Suprapubic skin (tissue), 4 donors: ENCODE measurements at regions not wholly inside any gene's neighbourhood (a gene's known extent, or its start where the extent isn't known, plus 50 kb on each side); places are given as distances from the start of the nearest gene placed in this dataset.

Experiments used
- DNase-seq, 2 donors: peaks; one replicate each; pipeline ENCODE4 v3.0.0-alpha.2; 2019; ENCODE audit warnings: low spot score in 2 of 2
- H3K27ac ChIP-seq: fragments of 200-600 bp; sonication (generic); one replicate; pipeline ENCODE4 v1.5.1; 2019
- H3K27me3 ChIP-seq: fragments of 200-600 bp; sonication (generic); one replicate; pipeline ENCODE4 v1.5.1; 2019
- H3K36me3 ChIP-seq: fragments of 200-600 bp; sonication (generic); one replicate; pipeline ENCODE4 v1.5.1; 2019
- H3K4me1 ChIP-seq: fragments of 200-600 bp; sonication (generic); one replicate; pipeline ENCODE4 v1.5.1; 2019
- H3K4me3 ChIP-seq: fragments of 200-600 bp; sonication (generic); one replicate; pipeline ENCODE4 v1.5.1; 2019; ENCODE audit warnings: mild to moderate bottlenecking
- H3K9me3 ChIP-seq: fragments of 200-600 bp; sonication (generic); one replicate; pipeline ENCODE4 v1.5.1; 2019
- CTCF ChIP-seq, 2 donors: fragments of 200-600 bp in 1 of 2; fragments of 450-650 bp in 1 of 2; sonication (generic) in 1 of 2; IDR thresholded peaks; one replicate each; pipeline ENCODE4 v1.5.1; 2016 to 2019; ENCODE audit warnings: antibody characterized with exemption in 2 of 2, mild to moderate bottlenecking in 1 of 2, moderate library complexity in 1 of 2
- EP300 ChIP-seq: sonication (generic); formaldehyde crosslinking; IDR thresholded peaks from one replicate; pipeline ENCODE4 v1.6.1; 2017; ENCODE audit warnings: antibody characterized with exemption
- POLR2A ChIP-seq, 2 donors: fragments of 450-650 bp; IDR thresholded peaks; one replicate each; pipeline ENCODE4 v1.6.1; 2017; ENCODE audit warnings: antibody characterized with exemption in 2 of 2, mild to moderate bottlenecking in 2 of 2, moderate library complexity in 2 of 2
- POLR2AphosphoS5 ChIP-seq, 3 donors: sonication (generic); formaldehyde crosslinking; IDR thresholded peaks; one replicate each; pipeline ENCODE4 v1.6.1; 2017; ENCODE audit warnings: antibody characterized with exemption in 3 of 3
- WGBS: methylation state at CpG from one replicate; pipeline ENCODE4 v1.1.5; 2018; 5-methylcytosine and 5-hydroxymethylcytosine counted together

GRCh38 chr1:72946903-72947499, 664.7 kb upstream of the NEGR1 start:
- no peak for DNase-seq
- H3K36me3 ChIP-seq, result no peaks in the 10 kb centered on the region
- no peaks in the 10 kb centered on the region for H3K9me3 ChIP-seq
- H3K27ac ChIP-seq, result no peak overlapping the region
- 39% methylated on average over 3 of the region's 3 CpGs for WGBS
- no peaks in the 10 kb centered on the region for H3K27me3 ChIP-seq
- no peaks in the 10 kb centered on the region for H3K4me1 ChIP-seq
- H3K4me3 ChIP-seq, result no peak overlapping the region
- TF ChIP-seq POLR2A (IDR thresholded peaks at IDR 0.05) (no peak), EP300 (no peak), POLR2AphosphoS5 (IDR thresholded peaks at IDR 0.05) (no peak), CTCF (IDR thresholded peaks at IDR 0.05) (no peak)

- Histone ChIP-seq H3K4me1 (no peaks in the 10 kb centered on the region), H3K9me3 (no peaks in the 10 kb centered on the region), H3K4me3 (no peak overlapping the region), H3K27me3 (no peaks in the 10 kb centered on the region), H3K36me3 (no peaks in the 10 kb centered on the region), H3K27ac (no peak overlapping the region)
- DNase-seq, result no peak
- WGBS, result 47% methylated on average over 2 of the region's 2 CpGs
- no peak for TF ChIP-seq CTCF (IDR thresholded peaks at IDR 0.05)
- no peak for TF ChIP-seq POLR2A (IDR thresholded peaks at IDR 0.05)
- TF ChIP-seq POLR2AphosphoS5 (IDR thresholded peaks at IDR 0.05), result no peak
- no peak for TF ChIP-seq EP300
Measured at GRCh38 chr1:72942008-72942407, 659.7 kb upstream of the NEGR1 start.

GRCh38 chr1:72938408-72938807, 656.1 kb upstream of the NEGR1 start:
- H3K4me1 ChIP-seq, result no peaks in the 10 kb centered on the region
- H3K9me3 ChIP-seq, result no peaks in the 10 kb centered on the region
- no peak for DNase-seq
- no peak overlapping the region for H3K4me3 ChIP-seq
- H3K27me3 ChIP-seq, result no peaks in the 10 kb centered on the region
- 14% methylated on average over 1 of the region's 1 CpG for WGBS
- H3K36me3 ChIP-seq, result no peaks in the 10 kb centered on the region
- H3K27ac ChIP-seq, result no peak overlapping the region
- TF ChIP-seq CTCF (IDR thresholded peaks at IDR 0.05) (no peak), EP300 (no peak)

- Histone ChIP-seq H3K36me3 (no peaks in the 10 kb centered on the region), H3K4me1 (no peaks in the 10 kb centered on the region), H3K9me3 (no peaks in the 10 kb centered on the region), H3K4me3 (no peak overlapping the region), H3K27ac (no peak overlapping the region), H3K27me3 (no peaks in the 10 kb centered on the region)
- TF ChIP-seq POLR2A (IDR thresholded peaks at IDR 0.05) (no peak), POLR2AphosphoS5 (IDR thresholded peaks at IDR 0.05) (no peak), EP300 (no peak), CTCF (IDR thresholded peaks at IDR 0.05) (no peak)
- WGBS, result 63% methylated on average over 1 of the region's 1 CpG
- DNase-seq, result no peak
Measured at GRCh38 chr1:72937905-72938304, 655.6 kb upstream of the NEGR1 start.

GRCh38 chr1:72936942-72937341, 654.6 kb upstream of the NEGR1 start:
- Histone ChIP-seq H3K36me3 (no peaks in the 10 kb centered on the region), H3K9me3 (no peaks in the 10 kb centered on the region), H3K27me3 (no peaks in the 10 kb centered on the region), H3K27ac (no peak overlapping the region), H3K4me1 (no peaks in the 10 kb centered on the region), H3K4me3 (no peak overlapping the region)
- no peak for DNase-seq
- TF ChIP-seq CTCF (IDR thresholded peaks at IDR 0.05) (no peak), POLR2AphosphoS5 (IDR thresholded peaks at IDR 0.05) (no peak), EP300 (no peak)
- 94% methylated on average over 8 of the region's 8 CpGs for WGBS
